HG03520 (cell line): ENCODE measurements at regions not wholly inside any gene's neighbourhood (a gene's known extent, or its start where the extent isn't known, plus 50 kb on each side); places are given as distances from the start of the nearest gene placed in this dataset.

Source experiments
- ATAC-seq: cut with Tn5 transposase; IDR thresholded peaks from one replicate; pipeline ENCODE4 v1.9.1; 2021; ENCODE audit warnings: mild to moderate bottlenecking, moderate library complexity; ENCODE audit not compliant: unreplicated experiment

DNA sequence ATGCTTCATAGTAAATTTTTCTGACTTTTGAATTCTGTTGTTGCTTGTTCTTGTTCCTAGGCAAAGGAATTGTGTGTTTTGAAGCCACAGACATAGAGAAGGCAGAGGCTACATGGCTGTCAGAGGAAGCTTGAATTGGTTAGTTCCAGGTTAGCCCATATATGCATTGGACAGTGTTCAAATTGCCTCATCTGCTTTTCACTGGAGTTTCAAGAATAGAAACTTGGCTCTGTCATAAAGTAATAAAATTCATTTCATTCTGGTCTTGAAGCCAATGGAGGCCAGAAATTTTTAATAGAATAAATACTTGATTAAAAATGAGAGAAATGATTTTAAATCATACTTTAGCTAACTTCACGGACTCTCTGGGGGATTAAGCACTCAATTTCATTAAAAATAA, 178.0 kb downstream of the YIPF5 start:
- no peak for ATAC-seq

DNA sequence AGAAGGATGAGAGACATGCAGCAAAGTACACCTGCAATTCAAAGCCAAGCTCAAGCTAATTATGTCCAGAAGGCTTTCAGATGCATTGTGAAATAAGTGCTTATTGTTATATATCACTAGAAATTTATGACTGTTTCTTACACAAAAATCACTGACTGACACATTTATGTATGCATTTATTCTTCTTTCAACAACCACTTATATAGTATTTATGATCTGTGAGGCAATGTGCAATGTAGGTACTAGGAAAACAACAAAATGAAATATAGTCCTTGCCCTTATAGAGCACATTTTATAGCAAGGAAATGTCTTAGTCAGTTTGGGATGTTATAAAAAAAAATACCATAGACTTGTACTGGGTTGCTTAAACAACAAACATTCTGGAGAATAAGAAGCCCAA, 167.6 kb downstream of the YIPF5 start:
- no peak for ATAC-seq

DNA sequence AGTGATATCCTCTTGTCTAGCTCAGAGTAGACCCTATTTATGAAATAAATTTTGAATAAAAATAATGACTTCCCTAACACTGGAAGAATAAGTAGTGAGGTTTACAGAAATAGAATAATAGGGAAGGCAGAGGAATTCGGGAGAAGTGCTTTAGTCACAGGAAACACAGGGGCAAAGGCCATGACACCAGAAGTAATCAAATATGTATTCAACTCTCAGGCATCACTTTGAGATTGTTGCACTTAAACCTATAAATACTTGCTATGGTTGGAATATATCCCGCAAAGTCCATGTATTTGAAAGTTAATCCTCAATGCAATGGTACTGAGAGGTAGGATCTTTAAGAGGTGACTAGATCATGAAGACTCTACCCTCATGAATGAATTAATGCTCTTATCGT, 166.8 kb downstream of the YIPF5 start:
- no peak for ATAC-seq

DNA sequence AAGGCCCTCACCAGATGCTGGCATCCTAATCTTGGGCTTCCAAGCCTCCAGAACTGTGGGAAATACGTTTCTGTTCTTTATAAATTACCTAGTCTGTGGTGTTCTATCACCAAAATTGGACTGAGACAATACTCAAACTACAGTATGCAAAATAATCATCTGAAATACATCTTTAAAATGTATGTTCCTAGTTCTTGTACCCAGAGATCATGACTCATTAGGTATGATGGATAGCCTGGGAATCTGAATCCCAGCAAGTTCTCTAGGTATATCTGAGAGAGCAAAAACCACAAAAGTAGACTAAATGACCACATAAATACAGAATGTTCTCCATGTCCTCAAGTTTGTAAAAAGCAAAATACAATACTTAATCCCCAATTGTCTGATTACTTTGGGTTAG, 166.3 kb downstream of the YIPF5 start:
- ATAC-seq = no peak

DNA sequence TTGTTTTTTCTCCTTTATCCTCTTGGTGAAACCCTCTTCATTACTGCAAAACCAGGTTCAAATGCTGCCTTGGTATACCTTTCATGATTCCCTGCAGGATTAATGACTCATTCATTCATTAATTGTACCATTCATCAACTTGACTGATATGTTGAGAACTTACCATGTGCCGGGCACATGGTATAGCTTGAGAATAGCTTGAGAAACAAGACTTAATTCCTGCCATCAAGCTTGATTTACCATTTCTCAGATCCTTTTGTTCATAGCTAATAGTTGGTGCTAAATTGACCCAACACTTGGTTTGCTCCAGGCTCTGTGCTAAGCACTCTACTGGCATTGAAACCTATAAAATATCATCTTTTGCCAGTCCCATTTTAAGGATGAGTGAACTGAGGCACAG, 165.7 kb downstream of the YIPF5 start:
- no peak for ATAC-seq

DNA sequence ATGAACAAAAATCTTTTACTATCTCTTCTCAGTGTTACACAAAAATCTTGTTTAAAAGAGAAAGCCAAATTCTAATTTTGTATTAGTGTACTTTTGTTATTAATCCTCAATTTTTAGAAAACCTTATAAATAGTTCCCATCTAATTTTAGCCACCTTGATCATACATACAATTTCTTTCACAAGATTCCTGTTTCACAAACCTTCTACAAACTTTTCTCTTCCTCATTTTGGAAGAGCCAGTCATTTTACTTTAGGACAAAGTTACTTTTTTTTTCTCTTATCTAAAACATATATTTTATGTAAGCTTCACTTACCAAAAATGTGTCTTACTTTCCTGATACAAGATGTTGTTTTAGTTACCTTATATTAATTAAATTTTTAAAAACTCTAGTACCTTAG, 161.3 kb downstream of the YIPF5 start:
- ATAC-seq = no peak

DNA sequence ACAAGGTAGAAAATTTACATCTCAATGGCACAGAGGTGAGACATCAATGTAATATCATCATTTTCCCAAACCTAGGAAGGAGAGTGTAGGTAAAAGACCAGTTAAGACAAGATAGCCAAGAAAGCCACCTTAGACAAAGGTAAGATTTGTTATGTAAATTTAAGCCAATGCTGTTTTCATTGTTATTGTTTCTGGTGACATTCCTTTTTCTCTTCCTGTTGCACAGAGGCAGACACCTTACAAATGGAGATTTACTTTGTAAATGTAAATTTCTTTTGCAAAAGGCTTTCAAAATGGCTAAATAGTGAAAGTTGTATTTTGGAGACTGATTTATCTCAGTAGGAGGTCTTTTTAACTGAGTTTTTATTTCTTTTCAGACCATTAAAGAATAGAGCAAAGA, 159.1 kb downstream of the YIPF5 start:
- ATAC-seq = no peak

DNA sequence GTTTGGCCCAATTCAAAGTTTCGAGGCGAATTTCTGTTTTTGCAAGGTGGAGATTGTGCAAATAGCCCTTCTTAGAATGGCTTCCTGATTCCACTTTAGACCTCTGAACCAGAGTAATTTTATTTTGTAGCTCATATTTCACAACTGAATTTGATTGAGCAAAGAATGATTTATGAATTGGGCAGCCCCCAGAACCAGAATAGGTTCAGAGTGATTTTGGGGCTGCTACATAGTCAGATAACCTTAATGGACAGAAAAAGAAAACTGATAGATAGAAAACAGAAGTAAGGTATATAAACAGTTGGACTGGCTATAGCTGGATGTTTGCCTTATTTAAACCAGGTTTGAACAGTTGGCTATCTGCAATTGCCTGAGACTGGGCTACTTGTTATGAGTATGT, 156.6 kb downstream of the YIPF5 start:
- ATAC-seq = no peak

DNA sequence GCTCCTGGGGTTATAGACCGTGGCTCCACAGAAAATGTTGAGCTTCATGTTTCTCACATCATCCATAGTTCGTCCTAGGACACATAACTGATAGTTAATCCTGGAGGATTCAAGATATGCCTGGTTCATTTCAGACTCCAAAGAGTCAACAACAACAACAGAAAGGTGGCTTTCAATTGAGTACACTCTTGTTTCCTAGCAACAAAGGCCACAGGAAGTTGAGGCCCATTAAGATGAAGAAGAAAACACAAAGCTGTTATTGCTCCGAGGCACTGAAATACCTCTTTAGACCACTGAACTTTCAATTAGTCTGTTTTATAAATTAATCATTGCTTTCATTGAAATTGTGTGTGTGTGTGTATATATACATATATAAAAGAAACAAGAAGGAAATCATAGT, 154.5 kb downstream of the YIPF5 start:
- ATAC-seq = no peak

DNA sequence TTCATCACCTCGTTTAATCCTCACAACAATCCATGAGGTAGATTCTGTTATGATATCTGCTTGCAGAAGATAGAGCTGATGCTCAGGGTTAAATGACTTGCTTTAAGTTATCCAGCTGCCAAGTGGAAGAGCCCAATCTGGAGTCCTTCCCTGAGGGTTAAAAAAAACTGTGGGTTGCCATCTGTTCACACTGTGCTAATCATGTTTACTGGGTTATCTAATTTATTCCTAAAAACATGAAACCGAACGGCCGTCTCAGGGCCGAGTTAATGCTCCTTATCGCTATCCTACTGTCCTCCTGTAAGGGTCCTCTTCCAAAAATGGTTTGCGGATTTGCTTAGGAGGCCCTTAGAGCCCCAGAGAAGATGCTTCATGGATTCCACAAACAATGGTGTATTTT, 153.3 kb downstream of the YIPF5 start:
- ATAC-seq = no peak

DNA sequence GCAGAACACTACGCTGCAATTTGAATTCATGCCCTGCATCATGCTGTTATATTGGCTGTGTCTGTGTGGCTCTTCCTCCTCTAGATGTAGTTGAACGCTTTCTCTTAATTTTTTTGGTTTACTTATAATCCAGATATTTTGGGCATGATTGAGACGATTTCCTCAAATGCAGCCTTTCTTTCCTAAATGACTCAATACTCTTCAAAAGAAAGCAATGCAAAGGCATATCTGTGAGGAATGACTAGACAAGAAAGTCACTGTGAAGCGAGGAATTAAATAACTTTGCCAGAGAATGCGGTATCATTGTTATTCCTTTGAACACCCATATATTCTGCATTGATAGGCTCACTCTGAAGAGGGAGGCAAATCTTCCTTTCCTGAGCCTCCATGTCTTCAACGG, 152.8 kb downstream of the YIPF5 start:
- no peak for ATAC-seq

DNA sequence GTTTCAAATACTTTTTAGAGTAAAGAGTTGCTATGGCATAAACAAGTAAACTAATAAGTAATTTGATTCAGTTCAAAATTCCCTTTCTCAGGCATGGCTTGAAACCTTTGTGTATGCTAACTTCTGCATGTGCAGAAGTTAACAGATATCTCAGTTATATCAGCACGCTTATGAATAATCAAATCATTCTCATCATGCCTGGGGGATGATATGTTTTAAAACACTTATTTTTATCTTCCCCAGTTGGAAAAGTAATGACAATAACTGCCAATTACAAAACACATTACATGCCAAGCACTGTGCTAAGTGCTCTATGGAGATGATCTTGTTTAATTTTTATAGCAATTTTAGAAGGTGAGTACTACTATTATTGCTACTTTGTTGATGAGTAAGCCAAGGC, 146.4 kb downstream of the YIPF5 start:
- no peak for ATAC-seq

DNA sequence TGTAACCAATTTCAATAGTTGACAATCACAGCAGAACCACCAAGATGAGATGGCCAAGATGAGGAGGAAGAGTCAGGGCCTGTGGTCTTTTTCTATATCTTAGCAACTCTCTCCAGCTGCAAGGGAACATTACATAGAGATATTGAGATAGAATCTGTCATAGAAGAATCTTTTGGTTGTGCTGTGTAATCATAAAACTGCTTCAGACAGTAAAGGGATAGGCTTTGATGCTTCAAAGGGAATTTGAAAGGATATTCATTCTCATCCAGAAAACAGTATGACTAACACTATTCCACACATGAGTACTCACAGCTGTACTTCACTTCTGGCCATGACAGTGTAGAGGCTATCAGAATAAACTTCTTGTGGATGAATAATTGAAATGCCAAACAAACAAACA, 145.9 kb downstream of the YIPF5 start:
- ATAC-seq = no peak

DNA sequence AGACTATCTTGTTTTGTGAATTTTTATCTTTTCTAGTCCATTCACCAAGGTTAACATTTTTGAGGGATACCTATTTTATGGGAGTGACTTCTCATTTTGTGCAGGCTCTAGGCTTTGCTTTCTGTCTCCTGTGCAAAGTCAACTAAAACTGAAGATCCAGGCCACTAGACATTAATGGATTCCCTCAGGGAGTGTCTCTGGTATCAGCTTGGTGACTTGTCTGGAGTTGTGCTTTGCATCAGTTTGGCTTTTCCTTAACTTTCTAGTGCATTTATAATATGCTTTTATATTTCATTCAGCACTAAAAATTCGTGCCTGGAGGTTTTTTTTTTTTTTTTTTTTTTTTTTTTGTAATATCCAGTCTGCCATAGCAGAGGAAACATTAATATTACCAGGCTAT, 144.2 kb downstream of the YIPF5 start:
- no peak for ATAC-seq

DNA sequence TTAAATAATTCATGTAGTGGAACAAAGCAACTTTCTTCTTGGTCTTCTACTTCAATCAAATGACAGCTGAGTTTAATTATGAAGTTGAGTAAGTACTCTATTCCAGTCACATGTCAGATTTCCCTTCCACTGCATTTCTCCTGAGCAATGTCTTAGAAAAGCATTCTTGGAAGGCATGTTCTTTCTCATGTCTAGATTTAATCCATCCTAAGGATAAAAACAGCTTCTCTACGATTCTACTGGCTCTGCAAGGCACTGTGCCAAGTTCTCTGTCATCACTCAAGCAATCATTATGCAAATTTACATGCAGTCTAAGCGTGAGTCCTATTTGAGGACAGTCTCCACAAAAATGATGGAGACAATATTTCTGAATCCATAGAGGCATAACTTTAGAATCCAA, 142.4 kb downstream of the YIPF5 start:
- no peak for ATAC-seq

DNA sequence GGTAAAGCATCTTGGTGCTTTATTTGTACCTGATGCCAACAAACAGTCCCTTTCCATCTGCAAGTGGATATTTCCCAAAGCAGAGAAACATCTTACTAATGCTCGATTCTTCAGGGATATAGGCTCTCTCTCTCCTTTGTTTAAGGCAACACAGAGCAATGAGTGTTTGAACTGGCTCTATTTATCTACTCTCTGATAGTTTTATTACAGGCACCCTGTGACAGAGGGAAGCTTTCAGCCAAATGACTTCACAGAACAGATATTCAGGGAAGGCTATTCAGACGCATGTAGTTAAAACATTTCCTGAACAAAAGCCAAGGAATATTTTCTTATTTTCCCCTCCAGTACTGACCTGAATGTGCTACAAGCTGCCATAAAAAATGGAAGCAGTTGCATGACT, 141.8 kb downstream of the YIPF5 start:
- no peak for ATAC-seq

DNA sequence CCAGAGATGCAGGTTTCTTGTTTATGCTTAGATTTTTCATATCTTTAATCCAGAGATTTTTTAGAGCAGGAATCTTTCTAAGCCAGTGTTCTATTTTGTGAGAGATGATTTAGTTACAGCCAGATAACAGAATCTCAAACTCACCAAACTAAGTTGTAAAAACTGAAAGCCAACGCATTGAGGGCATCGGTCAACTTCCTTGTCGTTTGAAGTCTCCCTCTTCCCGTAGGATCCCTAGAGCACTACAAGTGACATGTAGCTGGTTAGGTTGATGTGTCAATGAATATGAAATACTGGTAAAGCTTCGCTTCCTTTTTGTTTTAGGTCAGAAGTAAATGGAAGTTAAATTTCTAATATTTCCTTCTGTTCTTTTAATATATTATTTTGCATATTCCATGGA, 139.6 kb downstream of the YIPF5 start:
- ATAC-seq = no peak

DNA sequence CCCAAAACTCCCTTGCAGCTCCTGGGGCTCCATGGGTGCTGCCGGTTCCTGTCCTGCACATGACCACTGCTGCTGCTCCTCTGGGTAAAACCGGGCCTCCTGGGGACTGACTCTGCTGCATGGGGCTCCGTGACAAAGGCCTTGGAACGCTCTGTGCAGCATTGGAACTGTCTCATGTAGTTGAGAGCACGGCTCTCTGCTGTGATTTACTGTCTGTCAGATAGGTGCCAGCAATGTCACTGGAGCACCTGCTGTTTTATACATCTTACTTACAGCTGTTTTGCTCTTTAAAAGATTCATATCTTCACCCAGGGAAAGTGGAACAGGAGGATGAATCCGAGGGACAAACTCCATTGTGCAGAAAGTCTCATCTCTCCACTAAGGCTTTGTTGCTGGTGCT, 138.1 kb downstream of the YIPF5 start:
- no peak for ATAC-seq

DNA sequence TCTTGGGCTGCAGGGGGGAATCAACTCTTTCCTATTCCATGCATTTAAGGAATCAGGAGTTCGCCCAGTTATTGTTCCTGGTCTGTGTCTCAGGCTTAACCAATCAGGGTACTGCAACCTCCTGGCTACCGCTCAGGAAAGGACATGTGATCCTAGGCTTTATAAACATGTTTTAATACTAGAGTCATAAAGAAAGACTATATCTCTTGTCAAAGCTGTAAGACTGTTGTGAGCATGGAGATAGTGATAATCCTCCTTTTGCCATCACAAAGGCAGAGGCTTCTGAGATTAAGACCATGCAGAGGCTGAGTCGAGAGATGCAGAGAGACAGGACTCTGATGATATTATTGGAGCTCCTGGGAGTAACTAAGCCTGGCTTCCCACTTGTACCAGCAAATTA, 137.0 kb downstream of the YIPF5 start:
- no peak for ATAC-seq

DNA sequence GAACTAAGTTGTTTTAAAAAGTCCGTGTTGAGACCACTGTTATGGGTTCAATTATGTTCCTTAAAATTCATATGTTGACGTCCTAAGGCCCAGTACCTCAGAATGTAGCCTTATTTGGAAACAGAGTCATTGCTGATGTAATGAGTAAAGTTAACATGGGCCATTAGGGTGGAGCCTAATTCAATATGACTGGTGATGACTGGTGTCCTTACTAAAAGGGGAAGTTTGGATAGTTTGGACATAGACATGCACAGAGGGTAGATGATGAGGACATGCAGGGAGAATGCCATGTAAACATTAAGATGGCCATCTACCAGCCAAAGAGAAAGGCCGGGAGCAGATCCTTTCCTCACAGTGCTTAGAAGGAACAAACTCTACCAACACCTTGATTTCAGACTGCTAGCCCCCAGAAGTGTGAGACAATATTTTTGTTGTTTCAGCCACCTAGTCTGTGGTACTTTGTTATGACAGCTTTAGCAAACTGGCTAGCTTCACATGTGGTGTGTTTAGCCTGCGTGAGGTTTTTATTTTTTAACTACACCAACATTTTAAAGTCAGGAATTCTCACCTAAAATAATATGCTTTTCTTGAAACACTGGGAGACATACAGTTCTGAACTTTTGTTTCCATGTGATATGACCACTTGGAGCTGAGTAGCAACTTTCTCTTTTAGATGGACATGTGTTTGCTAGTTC, 135.3 kb downstream of the YIPF5 start:
- ATAC-seq = no peak

DNA sequence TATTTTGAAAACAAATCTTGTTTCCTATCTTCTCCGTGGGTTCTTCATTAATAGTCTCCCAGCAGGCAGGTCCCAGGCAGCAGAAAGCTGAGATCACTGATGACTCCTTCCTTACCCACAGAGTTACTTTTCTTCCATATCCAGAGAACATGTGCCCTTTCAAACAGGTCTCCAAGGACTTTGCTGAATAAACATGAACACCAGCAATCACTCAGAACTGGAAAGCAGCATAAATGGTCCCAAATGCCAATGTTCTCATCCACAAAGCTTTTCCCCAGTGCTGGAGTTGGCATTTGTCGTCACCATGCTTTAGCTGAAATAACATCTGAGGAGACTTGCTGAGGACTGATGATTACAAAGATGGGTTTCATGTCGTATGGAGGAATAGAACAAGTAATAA, 134.0 kb downstream of the YIPF5 start:
- no peak for ATAC-seq

DNA sequence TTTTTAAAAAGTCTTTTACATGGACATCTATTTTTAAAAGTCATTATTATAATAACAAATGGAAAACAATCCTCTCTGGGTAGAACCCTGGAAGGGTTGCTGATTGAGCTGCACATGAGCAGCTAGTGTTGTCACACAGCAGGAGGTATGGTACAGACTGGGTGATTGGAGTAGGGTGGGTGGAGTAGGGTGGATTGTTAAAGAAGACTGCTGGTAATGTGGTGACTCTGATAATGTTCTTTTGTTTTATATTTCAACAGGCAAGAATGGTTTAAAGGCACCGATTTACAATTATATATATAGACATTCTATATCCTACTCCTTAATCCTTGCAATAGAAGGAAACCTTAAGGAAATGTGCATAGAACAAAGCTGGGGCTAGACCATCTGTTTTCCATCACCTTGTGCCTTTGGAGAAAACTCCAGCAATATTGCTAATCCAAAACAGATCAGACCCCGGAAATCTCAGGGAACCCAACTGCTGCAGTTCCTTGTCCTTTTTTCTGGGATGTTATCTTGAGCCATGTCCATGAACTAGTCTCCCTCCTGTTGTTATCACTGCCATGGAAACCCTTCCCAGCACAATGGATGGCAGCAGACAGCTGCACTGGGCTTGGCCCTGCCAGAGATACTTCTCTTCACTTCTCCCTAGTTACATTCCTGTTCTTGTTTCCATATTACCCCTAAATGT, 129.7 kb downstream of the YIPF5 start:
- no peak for ATAC-seq

DNA sequence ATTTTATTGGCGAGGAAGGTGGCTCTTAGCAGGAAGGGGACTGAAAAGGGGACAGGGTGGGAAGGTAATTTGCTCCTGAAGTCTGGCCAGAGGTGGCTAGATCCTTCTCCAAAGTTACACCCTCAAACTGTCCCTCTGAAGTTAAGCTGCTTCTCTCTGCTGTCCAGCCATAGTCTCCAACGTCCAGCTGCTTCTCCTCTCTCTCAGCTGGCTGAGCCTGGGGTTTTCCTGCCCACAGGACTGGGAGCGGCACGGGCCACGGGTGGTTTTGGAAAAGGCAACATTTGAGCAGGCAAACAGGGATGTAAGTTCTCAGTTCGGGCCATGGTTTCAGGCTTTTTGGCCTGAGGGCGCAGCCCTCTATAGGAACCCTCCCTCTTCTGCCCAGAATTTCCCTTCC, 128.3 kb downstream of the YIPF5 start:
- ATAC-seq = no peak
